Esophagus muscularis mucosa (tissue), 4 donors: ENCODE measurements at regions not wholly inside any gene's neighbourhood (a gene's known extent, or its start where the extent isn't known, plus 50 kb on each side); places are given as distances from the start of the nearest gene placed in this dataset.

Source experiments
- CTCF ChIP-seq, 3 experiments: fragments of 200-600 bp in 2 of 3; fragments of 450-650 bp in 1 of 3; sonication (generic) in 2 of 3; IDR thresholded peaks; one replicate each; pipeline ENCODE4 v1.5.1; 2017 to 2019; ENCODE audit warnings: antibody characterized with exemption in 3 of 3, mild to moderate bottlenecking in 2 of 3, moderate library complexity in 1 of 3
- EP300 ChIP-seq: sonication (generic); formaldehyde crosslinking; IDR thresholded peaks from one replicate; pipeline ENCODE4 v1.6.1; 2017; ENCODE audit warnings: antibody characterized with exemption
- POLR2A ChIP-seq: fragments of 450-650 bp; IDR thresholded peaks from one replicate; pipeline ENCODE4 v1.6.1; 2017; ENCODE audit warnings: antibody characterized with exemption, moderate library complexity, mild to moderate bottlenecking, low read depth
- POLR2AphosphoS5 ChIP-seq, 2 donors: sonication (generic); formaldehyde crosslinking; IDR thresholded peaks; one replicate each; pipeline ENCODE4 v1.6.1; 2017; ENCODE audit warnings: antibody characterized with exemption in 2 of 2

GRCh38 chr2:95729597-95729955 is 137.8 kb downstream of the TRIM43 start:
- no peak for TF ChIP-seq CTCF (IDR thresholded peaks at IDR 0.05)
- no peak for TF ChIP-seq POLR2A
- no peak for TF ChIP-seq POLR2AphosphoS5 (IDR thresholded peaks at IDR 0.05)
- TF ChIP-seq EP300 = no peak
